ENCODE measurements at regions not wholly inside any gene's neighbourhood (a gene's known extent, or its start where the extent isn't known, plus 50 kb on each side); places are given as distances from the start of the nearest gene placed in this dataset.

- peaks cover 0 to 4% (median 0%) of the 10 kb centered on the region in 5 donors for H3K4me1 ChIP-seq (ENCODE audit: control insufficient read depth in 5 of 5, insufficient read depth in 5 of 5, low read length in 5 of 5)
- ATAC-seq (ENCODE audit: insufficient read depth, low FRiP score): no peak
- no peak overlapping the region for H3K9ac ChIP-seq (ENCODE audit: insufficient read depth in 1 of 2, low read length in 2 of 2)
- no peaks in the 10 kb centered on the region for H3K36me3 ChIP-seq (ENCODE audit: control insufficient read depth in 4 of 4, insufficient read depth in 4 of 4, low read length in 4 of 4)
- H3K4me3 ChIP-seq: no peak overlapping the region
- H3K9me3 ChIP-seq (ENCODE audit: control insufficient read depth in 4 of 4, insufficient read depth in 3 of 4, low read length in 3 of 4): no peaks in the 10 kb centered on the region
- no peaks in the 10 kb centered on the region for H3K27me3 ChIP-seq (ENCODE audit: control insufficient read depth in 3 of 3, insufficient read depth in 3 of 3, low read length in 2 of 3)
- TF ChIP-seq, protein P1, sequence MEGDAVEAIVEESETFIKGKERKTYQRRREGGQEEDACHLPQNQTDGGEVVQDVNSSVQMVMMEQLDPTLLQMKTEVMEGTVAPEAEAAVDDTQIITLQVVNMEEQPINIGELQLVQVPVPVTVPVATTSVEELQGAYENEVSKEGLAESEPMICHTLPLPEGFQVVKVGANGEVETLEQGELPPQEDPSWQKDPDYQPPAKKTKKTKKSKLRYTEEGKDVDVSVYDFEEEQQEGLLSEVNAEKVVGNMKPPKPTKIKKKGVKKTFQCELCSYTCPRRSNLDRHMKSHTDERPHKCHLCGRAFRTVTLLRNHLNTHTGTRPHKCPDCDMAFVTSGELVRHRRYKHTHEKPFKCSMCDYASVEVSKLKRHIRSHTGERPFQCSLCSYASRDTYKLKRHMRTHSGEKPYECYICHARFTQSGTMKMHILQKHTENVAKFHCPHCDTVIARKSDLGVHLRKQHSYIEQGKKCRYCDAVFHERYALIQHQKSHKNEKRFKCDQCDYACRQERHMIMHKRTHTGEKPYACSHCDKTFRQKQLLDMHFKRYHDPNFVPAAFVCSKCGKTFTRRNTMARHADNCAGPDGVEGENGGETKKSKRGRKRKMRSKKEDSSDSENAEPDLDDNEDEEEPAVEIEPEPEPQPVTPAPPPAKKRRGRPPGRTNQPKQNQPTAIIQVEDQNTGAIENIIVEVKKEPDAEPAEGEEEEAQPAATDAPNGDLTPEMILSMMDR (IDR thresholded peaks at IDR 0.05; ENCODE audit: control extremely low read depth, extremely low read depth): no peak
- DNase-seq: no peak
- 50 to 64% methylated on average over 4 of the region's 4 CpGs for WGBS, 2 donors
- H3K27ac ChIP-seq (ENCODE audit: low read depth in 1 of 2, low read length in 1 of 2): no peak overlapping the region
Observed at GRCh38 chr5:105898183-105898582, 1772.6 kb downstream of the EFNA5 start.

GRCh38 chr5:105885266-105885665, 1785.5 kb downstream of the EFNA5 start:
- no peak for DNase-seq
- WGBS, 2 donors: 45 to 74% methylated on average over 1 of the region's 1 CpG
- Histone ChIP-seq H3K4me3 (no peak overlapping the region), H3K36me3 (ENCODE audit: control insufficient read depth in 4 of 4, insufficient read depth in 4 of 4, low read length in 4 of 4) (no peaks in the 10 kb centered on the region), H3K4me1 (ENCODE audit: control insufficient read depth in 5 of 5, insufficient read depth in 5 of 5, low read length in 5 of 5) (no peaks in the 10 kb centered on the region), H3K27ac (ENCODE audit: low read depth in 1 of 2, low read length in 1 of 2) (no peak overlapping the region), H3K9ac (ENCODE audit: insufficient read depth in 1 of 2, low read length in 2 of 2) (no peak overlapping the region), H3K27me3 (ENCODE audit: control insufficient read depth in 3 of 3, insufficient read depth in 3 of 3, low read length in 2 of 3) (no peaks in the 10 kb centered on the region), H3K9me3 (ENCODE audit: control insufficient read depth in 4 of 4, insufficient read depth in 3 of 4, low read length in 3 of 4) (no peaks in the 10 kb centered on the region)
- ATAC-seq (ENCODE audit: insufficient read depth, low FRiP score): no peak
- TF ChIP-seq, protein P1 (IDR thresholded peaks at IDR 0.05; ENCODE audit: control extremely low read depth, extremely low read depth): no peak

GRCh38 chr5:105882956-105883481, 1787.7 kb downstream of the EFNA5 start:
- DNase-seq (no peak), ATAC-seq (ENCODE audit: insufficient read depth, low FRiP score) (no peak)
- Histone ChIP-seq H3K27me3 (ENCODE audit: control insufficient read depth in 3 of 3, insufficient read depth in 3 of 3, low read length in 2 of 3) (no peaks in the 10 kb centered on the region), H3K4me1 (ENCODE audit: control insufficient read depth in 5 of 5, insufficient read depth in 5 of 5, low read length in 5 of 5) (no peaks in the 10 kb centered on the region), H3K9ac (ENCODE audit: insufficient read depth in 1 of 2, low read length in 2 of 2) (no peak overlapping the region), H3K36me3 (ENCODE audit: control insufficient read depth in 4 of 4, insufficient read depth in 4 of 4, low read length in 4 of 4) (no peaks in the 10 kb centered on the region), H3K4me3 (no peak overlapping the region), H3K27ac (ENCODE audit: low read depth in 1 of 2, low read length in 1 of 2) (no peak overlapping the region), H3K9me3 (ENCODE audit: control insufficient read depth in 4 of 4, insufficient read depth in 3 of 4, low read length in 3 of 4) (no peaks in the 10 kb centered on the region)
- 76 to 84% methylated on average over 4 of the region's 4 CpGs for WGBS, 2 donors
- TF ChIP-seq, protein P1 (IDR thresholded peaks at IDR 0.05; ENCODE audit: control extremely low read depth, extremely low read depth): no peak

DNA sequence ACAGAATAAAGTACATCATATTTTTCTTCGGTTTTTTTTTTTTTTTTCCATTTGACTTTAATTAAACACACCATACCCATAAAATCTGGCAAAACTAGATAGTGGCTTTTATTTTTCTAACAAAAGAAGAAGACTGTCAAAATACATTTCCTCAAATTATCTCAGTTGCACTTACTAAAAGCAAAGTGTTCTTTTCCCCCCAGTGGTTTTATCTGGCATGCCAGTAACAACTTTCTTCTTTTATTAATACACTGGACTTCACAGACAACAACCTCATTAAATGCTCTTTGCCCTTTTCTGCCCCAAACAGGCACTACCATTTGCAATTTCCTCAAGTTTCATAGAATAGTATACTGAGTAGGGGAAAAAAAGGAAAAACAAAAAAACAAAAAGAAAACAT, 1792.3 kb downstream of the EFNA5 start:
- no peaks in the 10 kb centered on the region for H3K9me3 ChIP-seq (ENCODE audit: control insufficient read depth in 4 of 4, insufficient read depth in 3 of 4, low read length in 3 of 4)
- ATAC-seq (ENCODE audit: insufficient read depth, low FRiP score) (no peak), DNase-seq (no peak)
- H3K36me3 ChIP-seq (ENCODE audit: control insufficient read depth in 4 of 4, insufficient read depth in 4 of 4, low read length in 4 of 4): no peaks in the 10 kb centered on the region
- H3K27me3 ChIP-seq (ENCODE audit: control insufficient read depth in 3 of 3, insufficient read depth in 3 of 3, low read length in 2 of 3): no peaks in the 10 kb centered on the region
- no peak overlapping the region for H3K9ac ChIP-seq (ENCODE audit: insufficient read depth in 1 of 2, low read length in 2 of 2)
- H3K4me3 ChIP-seq: no peak overlapping the region
- TF ChIP-seq, protein P1 (IDR thresholded peaks at IDR 0.05; ENCODE audit: control extremely low read depth, extremely low read depth): no peak
- no peaks in the 10 kb centered on the region for H3K4me1 ChIP-seq (ENCODE audit: control insufficient read depth in 5 of 5, insufficient read depth in 5 of 5, low read length in 5 of 5)
- no peak overlapping the region for H3K27ac ChIP-seq (ENCODE audit: low read depth in 1 of 2, low read length in 1 of 2)
- 78 to 85% methylated on average over 1 of the region's 1 CpG for WGBS, 2 donors
